ENCODE measurements at regions not wholly inside any gene's neighbourhood (a gene's known extent, or its start where the extent isn't known, plus 50 kb on each side); places are given as distances from the start of the nearest gene placed in this dataset.

DNA sequence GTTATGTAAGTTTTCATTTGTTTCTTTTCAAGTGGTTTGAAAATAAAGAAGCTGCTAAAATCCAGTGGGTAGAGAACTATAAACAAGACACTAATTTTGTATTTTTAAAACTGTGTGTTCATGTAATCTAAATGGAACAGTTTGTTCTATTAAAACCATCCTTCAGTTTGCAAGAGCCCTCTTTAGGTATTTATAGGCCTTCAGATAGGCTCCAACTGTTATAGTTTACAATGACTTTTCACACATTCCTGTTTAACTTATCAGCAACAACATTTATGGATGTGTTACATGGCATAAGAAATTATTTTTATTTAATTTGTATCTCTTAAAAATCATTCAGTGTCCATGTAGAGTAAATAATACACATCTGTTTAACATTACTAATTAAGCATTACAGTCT, 126.7 kb upstream of the SLCO6A1 start:
- TF ChIP-seq, protein P1, sequence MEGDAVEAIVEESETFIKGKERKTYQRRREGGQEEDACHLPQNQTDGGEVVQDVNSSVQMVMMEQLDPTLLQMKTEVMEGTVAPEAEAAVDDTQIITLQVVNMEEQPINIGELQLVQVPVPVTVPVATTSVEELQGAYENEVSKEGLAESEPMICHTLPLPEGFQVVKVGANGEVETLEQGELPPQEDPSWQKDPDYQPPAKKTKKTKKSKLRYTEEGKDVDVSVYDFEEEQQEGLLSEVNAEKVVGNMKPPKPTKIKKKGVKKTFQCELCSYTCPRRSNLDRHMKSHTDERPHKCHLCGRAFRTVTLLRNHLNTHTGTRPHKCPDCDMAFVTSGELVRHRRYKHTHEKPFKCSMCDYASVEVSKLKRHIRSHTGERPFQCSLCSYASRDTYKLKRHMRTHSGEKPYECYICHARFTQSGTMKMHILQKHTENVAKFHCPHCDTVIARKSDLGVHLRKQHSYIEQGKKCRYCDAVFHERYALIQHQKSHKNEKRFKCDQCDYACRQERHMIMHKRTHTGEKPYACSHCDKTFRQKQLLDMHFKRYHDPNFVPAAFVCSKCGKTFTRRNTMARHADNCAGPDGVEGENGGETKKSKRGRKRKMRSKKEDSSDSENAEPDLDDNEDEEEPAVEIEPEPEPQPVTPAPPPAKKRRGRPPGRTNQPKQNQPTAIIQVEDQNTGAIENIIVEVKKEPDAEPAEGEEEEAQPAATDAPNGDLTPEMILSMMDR (IDR thresholded peaks at IDR 0.05): no peak
- TF ChIP-seq POLR2A (IDR thresholded peaks at IDR 0.05): no peak
